H1 (cell line): ENCODE measurements at regions not wholly inside any gene's neighbourhood (a gene's known extent, or its start where the extent isn't known, plus 50 kb on each side); places are given as distances from the start of the nearest gene placed in this dataset.

Experiments used
- CTCF ChIA-PET: fragments of 300-600 bp; sonication (Branson Sonifier 250); formaldehyde crosslinking; loops from one replicate; lab custom pipeline; 2021; ENCODE audit not compliant: partially characterized antibody; lab: Charles Lee
- POLR2A ChIA-PET: fragments of 300-600 bp; sonication (Branson Sonifier 250); formaldehyde crosslinking; loops from one replicate; lab custom pipeline; 2021; ENCODE audit warnings: inconsistent platforms; ENCODE audit not compliant: partially characterized antibody; lab: Charles Lee
- DNase-seq, 2 experiments: peaks; one replicate each; pipeline versions ENCODE4 v3.0.0 to v3.0.0-alpha.2; 2010 to 2022; ENCODE audit warnings: low spot score in 2 of 2, low read depth in 1 of 2, mixed read lengths in 1 of 2
- FAIRE-seq: peaks from 2 replicates; lab custom pipeline; 2011; peaks lifted over from hg19 to GRCh38; lab: Jason Lieb, UNC
- H2AFZ ChIP-seq: 2 replicates; pipeline ENCODE4 v1.8.1; 2012; ENCODE audit warnings: low read length, inconsistent platforms
- H2AK5ac ChIP-seq: 2 replicates; pipeline ENCODE4 v1.6.1; 2013; ENCODE audit warnings: low read depth, low read length
- H2BK120ac ChIP-seq: replicated peaks from 2 replicates; pipeline ENCODE3; 2013; ENCODE audit warnings: low read depth, low read length, inconsistent platforms
- H2BK12ac ChIP-seq: 2 replicates; pipeline ENCODE4 v1.6.1; 2013; ENCODE audit warnings: low read depth, low read length
- H2BK15ac ChIP-seq: 2 replicates; pipeline ENCODE4 v1.6.1; 2013; ENCODE audit warnings: low read length
- H2BK20ac ChIP-seq: 2 replicates; pipeline ENCODE4 v1.6.1; 2013; ENCODE audit warnings: low read length
- H2BK5ac ChIP-seq: 2 replicates; pipeline ENCODE4 v1.6.1; 2013; ENCODE audit warnings: low read depth, low read length
- H3K14ac ChIP-seq: 2 replicates; pipeline ENCODE4 v1.6.1; 2013; ENCODE audit warnings: inconsistent platforms; ENCODE audit not compliant: insufficient read length
- H3K18ac ChIP-seq: 2 replicates; pipeline ENCODE4 v1.6.1; 2013; ENCODE audit warnings: low read length; ENCODE audit errors: extremely low read depth
- H3K23ac ChIP-seq: 2 replicates; pipeline ENCODE4 v1.6.1; 2013; ENCODE audit warnings: inconsistent platforms; ENCODE audit not compliant: insufficient read length
- H3K23me2 ChIP-seq: 2 replicates; pipeline ENCODE4 v1.6.1; 2013; ENCODE audit warnings: low read depth, low read length
- H3K27ac ChIP-seq: 2 replicates; pipeline ENCODE4 v1.6.1; 2011; ENCODE audit warnings: low read depth, low read length, inconsistent platforms
- H3K27me3 ChIP-seq, 4 experiments: replicated peaks in 1 of 4; 1 replicate in 1 of 4; 2 replicates in 3 of 4; pipeline versions ENCODE4 v1.6.1 to v1.8.1; 2011 to 2013; ENCODE audit warnings: low read length in 3 of 4, mild to moderate bottlenecking in 3 of 4, inconsistent platforms in 2 of 4, mixed read lengths in 2 of 4, moderate library complexity in 1 of 4; ENCODE audit not compliant: control insufficient read depth in 3 of 4, insufficient read depth in 3 of 4; ENCODE audit errors: extremely low read depth in 1 of 4
- H3K36me3 ChIP-seq, 4 experiments: 2 replicates each; pipeline versions ENCODE4 v1.6.1 to v1.8.1; 2011 to 2013; ENCODE audit warnings: mild to moderate bottlenecking in 4 of 4, low read length in 3 of 4, moderate library complexity in 2 of 4, control low read depth in 1 of 4, inconsistent platforms in 1 of 4; ENCODE audit not compliant: insufficient read depth in 4 of 4, control insufficient read depth in 2 of 4
- H3K4ac ChIP-seq: replicated peaks from 2 replicates; pipeline ENCODE3; 2013; ENCODE audit warnings: low read length, low read depth, mixed read lengths, inconsistent platforms; ENCODE audit not compliant: insufficient read length
- H3K4me1 ChIP-seq, 4 experiments: replicated peaks in 1 of 4; 1 replicate in 1 of 4; 2 replicates in 3 of 4; pipeline versions ENCODE4 v1.6.1 to v1.8.1; 2011 to 2013; ENCODE audit warnings: low read length in 3 of 4, inconsistent platforms in 2 of 4, mixed read lengths in 1 of 4; ENCODE audit not compliant: insufficient read depth in 4 of 4, control insufficient read depth in 3 of 4
- H3K4me2 ChIP-seq, 2 experiments: 2 replicates each; pipeline versions ENCODE4 v1.6.1 to v1.8.1; 2011 to 2013; ENCODE audit warnings: low read depth in 2 of 2, low read length in 2 of 2, control low read depth in 1 of 2, inconsistent platforms in 1 of 2, mild to moderate bottlenecking in 1 of 2; ENCODE audit not compliant: insufficient read depth in 1 of 2
- H3K4me3 ChIP-seq, 4 experiments: fragments of 200-600, 300-600 bp in 1 of 4; sonication (generic), shearing (Covaris generic), sonication (Bioruptor Twin) in 1 of 4; 2 replicates each; pipeline versions ENCODE4 v1.5.1 to v1.8.1; 2011 to 2016; ENCODE audit warnings: low read length in 4 of 4, low read depth in 3 of 4, control low read depth in 2 of 4, inconsistent platforms in 2 of 4, mild to moderate bottlenecking in 2 of 4, mixed read lengths in 1 of 4, moderate library complexity in 1 of 4; ENCODE audit not compliant: insufficient read depth in 2 of 4; ENCODE audit errors: extremely low read depth in 1 of 4
- H3K56ac ChIP-seq: replicated peaks from 2 replicates; pipeline ENCODE3; 2013; ENCODE audit warnings: low read depth, mild to moderate bottlenecking, mixed read lengths, low read length, inconsistent platforms; ENCODE audit not compliant: insufficient read length
- H3K79me1 ChIP-seq: 2 replicates; pipeline ENCODE4 v1.6.1; 2013; ENCODE audit warnings: low read depth, low read length, control low read depth
- H3K79me2 ChIP-seq, 2 experiments: 2 replicates each; pipeline versions ENCODE4 v1.6.1 to v1.8.1; 2012 to 2013; ENCODE audit warnings: low read length in 2 of 2, mild to moderate bottlenecking in 2 of 2, inconsistent platforms in 1 of 2; ENCODE audit not compliant: insufficient read depth in 2 of 2, control insufficient read depth in 1 of 2
- H3K9ac ChIP-seq, 4 experiments: replicated peaks in 1 of 4; 1 replicate in 1 of 4; 2 replicates in 3 of 4; pipeline versions ENCODE4 v1.6.1 to v1.8.1; 2011 to 2013; ENCODE audit warnings: low read depth in 3 of 4, low read length in 3 of 4, control low read depth in 2 of 4, mild to moderate bottlenecking in 2 of 4, moderate library complexity in 2 of 4, inconsistent platforms in 1 of 4; ENCODE audit errors: extremely low read depth in 1 of 4
- H3K9me3 ChIP-seq, 2 experiments: 2 replicates each; pipeline versions ENCODE4 v1.6.1 to v1.8.1; 2012 to 2013; ENCODE audit warnings: mild to moderate bottlenecking in 2 of 2, moderate library complexity in 2 of 2, control low read depth in 1 of 2, inconsistent platforms in 1 of 2, low read depth in 1 of 2, low read length in 1 of 2, mixed read lengths in 1 of 2; ENCODE audit not compliant: insufficient read depth in 2 of 2
- H4K20me1 ChIP-seq, 2 experiments: replicated peaks in 1 of 2; 2 replicates each; pipeline versions ENCODE3 to v1.8.1; 2011 to 2013; ENCODE audit warnings: inconsistent platforms in 2 of 2, low read length in 2 of 2, mild to moderate bottlenecking in 1 of 2; ENCODE audit not compliant: insufficient read depth in 2 of 2, control insufficient read depth in 1 of 2
- H4K5ac ChIP-seq: 2 replicates; pipeline ENCODE4 v1.6.1; 2013; ENCODE audit warnings: low read length, low read depth, mixed read lengths, inconsistent platforms; ENCODE audit not compliant: insufficient read length
- H4K8ac ChIP-seq: 2 replicates; pipeline ENCODE4 v1.8.0; 2013; ENCODE audit warnings: mild to moderate bottlenecking, moderate library complexity, low read length, inconsistent platforms; ENCODE audit not compliant: insufficient read depth; ENCODE audit errors: extremely low read depth
- H4K91ac ChIP-seq: replicated peaks from 2 replicates; pipeline ENCODE3; 2013; ENCODE audit warnings: low read length, mixed read lengths, inconsistent platforms; ENCODE audit not compliant: insufficient read length
- BACH1 ChIP-seq: IDR thresholded peaks from 2 replicates; pipeline ENCODE4 v1.6.1; 2012; ENCODE audit warnings: low read length, improper control_type of control experiment
- BRCA1 ChIP-seq: IDR thresholded peaks from 2 replicates; pipeline ENCODE4 v1.6.1; 2012; ENCODE audit warnings: low read depth, low read length, improper control_type of control experiment
- CBX8 ChIP-seq: fragments of 300-800, 300-1000 bp; sonication (generic); IDR thresholded peaks from 2 replicates; pipeline ENCODE4 v1.7.1; 2016; ENCODE audit warnings: low read depth, low read length, borderline replicate concordance
- CREB1 ChIP-seq: IDR thresholded peaks from 2 replicates; pipeline ENCODE4 v1.6.1; 2012; ENCODE audit warnings: inconsistent platforms
- CTBP2 ChIP-seq: IDR thresholded peaks from 2 replicates; pipeline ENCODE4 v1.7.0; 2011; ENCODE audit warnings: borderline replicate concordance, mild to moderate bottlenecking, moderate library complexity, mixed read lengths, low read length; ENCODE audit not compliant: insufficient read depth, insufficient read length
- EGR1 ChIP-seq: IDR thresholded peaks from 2 replicates; pipeline ENCODE4 v1.6.1; 2011; ENCODE audit warnings: low read depth, low read length, borderline replicate concordance
- JUN ChIP-seq: IDR thresholded peaks from 2 replicates; pipeline ENCODE4 v1.6.1; 2011; ENCODE audit warnings: low read depth, mild to moderate bottlenecking, improper control_type of control experiment, low read length
- PHF8 ChIP-seq: fragments of 200-600 bp; sonication (generic); conservative IDR thresholded peaks from 2 replicates; pipeline ENCODE4 v1.7.1; 2012; ENCODE audit warnings: low read depth, mild to moderate bottlenecking, inconsistent platforms, low read length, moderate library complexity
- SIX5 ChIP-seq: IDR thresholded peaks from 2 replicates; pipeline ENCODE4 v1.6.1; 2011; ENCODE audit warnings: mild to moderate bottlenecking, low read depth, low read length
- SP1 ChIP-seq: IDR thresholded peaks from 2 replicates; pipeline ENCODE4 v1.6.1; 2011; ENCODE audit warnings: low read depth, low read length
- SP2 ChIP-seq: IDR thresholded peaks from 2 replicates; pipeline ENCODE4 v1.6.1; 2012; ENCODE audit warnings: mild to moderate bottlenecking, low read length, inconsistent platforms
- TAF1 ChIP-seq: IDR thresholded peaks from 2 replicates; pipeline ENCODE4 v1.6.1; 2011; ENCODE audit warnings: mild to moderate bottlenecking, low read depth, low read length
- TAF7 ChIP-seq: optimal IDR thresholded peaks from 2 replicates; pipeline ENCODE3; 2011; ENCODE audit warnings: low read depth, mild to moderate bottlenecking, inconsistent platforms, low read length, moderate library complexity, borderline replicate concordance
- TBP ChIP-seq: IDR thresholded peaks from 2 replicates; pipeline ENCODE4 v1.6.1; 2011; ENCODE audit warnings: low read depth, low read length, improper control_type of control experiment
- WGBS, 2 experiments: shearing (Covaris generic) in 1 of 2; methylation state at CpG; one replicate each; pipeline versions ENCODE4 v1.1.6 to v1.1.7; 2013 to 2015; ENCODE audit warnings: low lambda C conversion rate in 2 of 2, mixed read lengths in 2 of 2, inconsistent platforms in 1 of 2, low coverage in 1 of 2, missing lambda C conversion rate in 1 of 2; ENCODE audit not compliant: insufficient replicate concordance in 2 of 2, insufficient coverage in 1 of 2, insufficient read length in 1 of 2; ENCODE audit errors: extremely low coverage in 1 of 2, missing lambda C conversion rate in 1 of 2; 5-methylcytosine and 5-hydroxymethylcytosine counted together
- TF ChIP-seq, protein P1 (sequence below): IDR thresholded peaks from 2 replicates; pipeline ENCODE4 v1.6.1; 2012; ENCODE audit warnings: low read length, inconsistent platforms

DNA sequence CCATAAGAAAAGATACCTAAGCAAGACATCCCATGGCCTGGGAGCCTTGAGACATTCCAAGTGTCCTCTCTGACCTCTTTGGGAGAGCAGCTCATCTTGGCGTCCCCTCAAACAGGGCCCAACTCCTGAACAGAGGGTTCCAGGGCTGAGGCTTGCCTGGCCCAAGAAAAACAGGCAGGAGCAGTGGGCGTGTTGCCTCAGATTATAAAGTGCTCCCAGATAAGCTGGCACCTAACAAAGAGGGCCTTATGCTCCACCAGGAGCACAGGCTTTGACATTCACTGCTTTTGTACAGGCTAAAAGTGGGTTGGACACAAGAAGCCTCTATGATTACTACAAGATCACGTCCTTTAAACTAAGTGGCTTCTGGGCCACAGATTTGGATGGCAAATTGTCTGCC lies 193.1 kb downstream of the FGFR2 start:
- H3K4me1 ChIP-seq = no peaks in the 10 kb centered on the region
- no peak overlapping the region for H3K27ac ChIP-seq
- H3K4me2 ChIP-seq = no peak overlapping the region
- H2BK5ac ChIP-seq = no peak overlapping the region
- H2BK120ac ChIP-seq = no peak overlapping the region
- H2BK20ac ChIP-seq = no peak overlapping the region
- H3K9me3 ChIP-seq = no peaks in the 10 kb centered on the region
- no peak overlapping the region for H3K18ac ChIP-seq
- 81% methylated on average over 3 of the region's 3 CpGs; no CpG with 5 or more reads in 1 of the 2 experiments for WGBS, 2 experiments
- POLR2A ChIA-PET = interaction anchor here (1.0 kb wide), 1 partner anchor 13 kb away, joined by 3 read pairs; no protein-coding TSS in a partner anchor
- no peak overlapping the region for H3K56ac ChIP-seq
- H3K23ac ChIP-seq = no peak overlapping the region
- H3K79me2 ChIP-seq = no peaks in the 10 kb centered on the region
- no peak for DNase-seq
- no peak overlapping the region for H2BK12ac ChIP-seq
- H3K14ac ChIP-seq = no peak overlapping the region
- H4K8ac ChIP-seq = no peak overlapping the region
- H3K4ac ChIP-seq = no peak overlapping the region
- CTCF ChIA-PET = interaction anchor here (0.6 to 0.9 kb wide), 2 partner anchors 111 to 462 kb away, joined by 3 read pairs; no protein-coding TSS in a partner anchor
- no peaks in the 10 kb centered on the region for H3K79me1 ChIP-seq
- H3K27me3 ChIP-seq = no peaks in the 10 kb centered on the region
- H2BK15ac ChIP-seq = no peak overlapping the region
- no peak overlapping the region for H4K91ac ChIP-seq
- H4K5ac ChIP-seq = no peak overlapping the region
- H4K20me1 ChIP-seq = no peaks in the 10 kb centered on the region
- no peaks in the 10 kb centered on the region for H3K23me2 ChIP-seq
- no peak for FAIRE-seq
- H2AFZ ChIP-seq = no peak overlapping the region
- H2AK5ac ChIP-seq = no peak overlapping the region
- H3K9ac ChIP-seq = no peak overlapping the region
- H3K36me3 ChIP-seq = no peaks in the 10 kb centered on the region
- H3K4me3 ChIP-seq = no peak overlapping the region
- no peak for TF ChIP-seq CREB1
- no peak for TF ChIP-seq JUN
- no peak for TF ChIP-seq EGR1
- TF ChIP-seq CTBP2 = no peak
- TF ChIP-seq SP1 = no peak
- TF ChIP-seq SIX5 = no peak
- TF ChIP-seq BACH1 = no peak
- TF ChIP-seq CBX8 = no peak
- no peak for TF ChIP-seq TAF7
- TF ChIP-seq TBP = no peak
- TF ChIP-seq BRCA1 = no peak
- TF ChIP-seq SP2 = no peak
- TF ChIP-seq, protein P1, sequence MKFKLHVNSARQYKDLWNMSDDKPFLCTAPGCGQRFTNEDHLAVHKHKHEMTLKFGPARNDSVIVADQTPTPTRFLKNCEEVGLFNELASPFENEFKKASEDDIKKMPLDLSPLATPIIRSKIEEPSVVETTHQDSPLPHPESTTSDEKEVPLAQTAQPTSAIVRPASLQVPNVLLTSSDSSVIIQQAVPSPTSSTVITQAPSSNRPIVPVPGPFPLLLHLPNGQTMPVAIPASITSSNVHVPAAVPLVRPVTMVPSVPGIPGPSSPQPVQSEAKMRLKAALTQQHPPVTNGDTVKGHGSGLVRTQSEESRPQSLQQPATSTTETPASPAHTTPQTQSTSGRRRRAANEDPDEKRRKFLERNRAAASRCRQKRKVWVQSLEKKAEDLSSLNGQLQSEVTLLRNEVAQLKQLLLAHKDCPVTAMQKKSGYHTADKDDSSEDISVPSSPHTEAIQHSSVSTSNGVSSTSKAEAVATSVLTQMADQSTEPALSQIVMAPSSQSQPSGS = no peak
- no peak for TF ChIP-seq TAF1
- TF ChIP-seq PHF8 = no peak
